ENCODE measurements at regions not wholly inside any gene's neighbourhood (a gene's known extent, or its start where the extent isn't known, plus 50 kb on each side); places are given as distances from the start of the nearest gene placed in this dataset.

GRCh38 chr2:122519366-122519765 is 763.9 kb downstream of the TSN start:
- Mint-ChIP-seq H3K27me3 (ENCODE audit: low read depth) (no peaks in the 10 kb centered on the region), H3K9me3 (peaks cover under 1% of the 10 kb centered on the region), H3K27ac (ENCODE audit: unreplicated experiment) (no peak overlapping the region), H3K4me1 (peaks cover 17% of the 10 kb centered on the region), H3K4me3 (no peak overlapping the region), H3K36me3 (ENCODE audit: low read depth) (no peaks in the 10 kb centered on the region)
- TF ChIP-seq CTCF (conservative IDR thresholded peaks at IDR 0.05), result peak; percentile 36
- DNase-seq (ENCODE audit: low read depth, low spot score), result no peak

- TF ChIP-seq CTCF (conservative IDR thresholded peaks at IDR 0.05), result no peak
- peaks cover 17% of the 10 kb centered on the region for H3K4me1 Mint-ChIP-seq
- H3K36me3 Mint-ChIP-seq (ENCODE audit: low read depth), result no peaks in the 10 kb centered on the region
- no peak for DNase-seq (ENCODE audit: low read depth, low spot score)
- H3K9me3 Mint-ChIP-seq, result no peaks in the 10 kb centered on the region
- no peak overlapping the region for H3K4me3 Mint-ChIP-seq
- H3K27me3 Mint-ChIP-seq (ENCODE audit: low read depth), result no peaks in the 10 kb centered on the region
- no peak overlapping the region for H3K27ac Mint-ChIP-seq (ENCODE audit: unreplicated experiment)
Observed at GRCh38 chr2:122519821-122520611, 764.6 kb downstream of the TSN start.

GRCh38 chr2:122523143-122523542 is 767.7 kb downstream of the TSN start:
- Mint-ChIP-seq H3K27me3 (ENCODE audit: low read depth) (no peaks in the 10 kb centered on the region), H3K27ac (ENCODE audit: unreplicated experiment) (no peak overlapping the region), H3K9me3 (no peaks in the 10 kb centered on the region), H3K4me3 (no peak overlapping the region), H3K36me3 (ENCODE audit: low read depth) (no peaks in the 10 kb centered on the region), H3K4me1 (no peaks in the 10 kb centered on the region)
- no peak for DNase-seq (ENCODE audit: low read depth, low spot score)
- TF ChIP-seq CTCF (conservative IDR thresholded peaks at IDR 0.05), result no peak

GRCh38 chr2:122523981-122524380 is 768.5 kb downstream of the TSN start:
- no peaks in the 10 kb centered on the region for H3K36me3 Mint-ChIP-seq (ENCODE audit: low read depth)
- H3K4me1 Mint-ChIP-seq, result no peaks in the 10 kb centered on the region
- H3K9me3 Mint-ChIP-seq, result no peaks in the 10 kb centered on the region

GRCh38 chr2:122525336-122525735 is 769.9 kb downstream of the TSN start:
- TF ChIP-seq CTCF (conservative IDR thresholded peaks at IDR 0.05), result no peak
- DNase-seq (ENCODE audit: low read depth, low spot score), result no peak
- Mint-ChIP-seq H3K4me1 (no peaks in the 10 kb centered on the region), H3K9me3 (peaks cover 3% of the 10 kb centered on the region), H3K36me3 (ENCODE audit: low read depth) (no peaks in the 10 kb centered on the region), H3K27ac (ENCODE audit: unreplicated experiment) (no peak overlapping the region), H3K27me3 (ENCODE audit: low read depth) (no peaks in the 10 kb centered on the region), H3K4me3 (no peak overlapping the region)

More at GRCh38 chr2:122523981-122524380, 768.5 kb downstream of the TSN start:
- DNase-seq (ENCODE audit: low read depth, low spot score), result no peak
- Mint-ChIP-seq H3K27me3 (ENCODE audit: low read depth) (no peaks in the 10 kb centered on the region), H3K4me3 (no peak overlapping the region), H3K27ac (ENCODE audit: unreplicated experiment) (no peak overlapping the region)
- no peak for TF ChIP-seq CTCF (conservative IDR thresholded peaks at IDR 0.05)

All from neural crest cell (in vitro differentiated cells).